GM21360 (cell line): ENCODE measurements at regions not wholly inside any gene's neighbourhood (a gene's known extent, or its start where the extent isn't known, plus 50 kb on each side); places are given as distances from the start of the nearest gene placed in this dataset.
"Not testable (repeated sequence)": the region's sequence is repeated elsewhere in the genome, so short reads cannot be mapped to it uniquely, and the experiment has no call there.

Experiments
- ATAC-seq: cut with Tn5 transposase; IDR thresholded peaks from one replicate; pipeline ENCODE4 v1.9.1; 2021; ENCODE audit warnings: mild to moderate bottlenecking, moderate library complexity; ENCODE audit not compliant: unreplicated experiment

- ATAC-seq, result no peak
Observed at GRCh38 chr13:110010404-110011138, 224.2 kb upstream of the IRS2 start.

- no peak for ATAC-seq
Observed at GRCh38 chr13:110008816-110009215, 222.4 kb upstream of the IRS2 start.

GRCh38 chr13:110006304-110006703 is 219.9 kb upstream of the IRS2 start:
- no peak for ATAC-seq

- ATAC-seq, result no peak
Observed at GRCh38 chr13:110005563-110005962, 219.2 kb upstream of the IRS2 start.

- no peak for ATAC-seq
Observed at GRCh38 chr13:110004814-110005213, 218.4 kb upstream of the IRS2 start.

GRCh38 chr13:110001670-110002275 is 215.4 kb upstream of the IRS2 start:
- no peak for ATAC-seq

- no peak for ATAC-seq
Observed at GRCh38 chr13:110000534-110001345, 214.4 kb upstream of the IRS2 start.

GRCh38 chr13:109999659-110000533 is 213.5 kb upstream of the IRS2 start:
- no peak for ATAC-seq

GRCh38 chr13:109998684-109999533 is 212.5 kb upstream of the IRS2 start:
- ATAC-seq, result no peak

- ATAC-seq, result no peak
Observed at GRCh38 chr13:109998037-109998436, 211.7 kb upstream of the IRS2 start.

GRCh38 chr13:109997056-109997595 is 210.7 kb upstream of the IRS2 start:
- not testable (repeated sequence) for ATAC-seq

GRCh38 chr13:109996404-109996960 is 210.1 kb upstream of the IRS2 start:
- ATAC-seq, result no peak

- no peak for ATAC-seq
Observed at GRCh38 chr13:109995578-109995977, 209.2 kb upstream of the IRS2 start.

GRCh38 chr13:109990296-109990695 is 203.9 kb upstream of the IRS2 start:
- ATAC-seq, result no peak

- no peak for ATAC-seq
Observed at GRCh38 chr13:109989686-109990085, 203.3 kb upstream of the IRS2 start.

- no peak for ATAC-seq
Observed at GRCh38 chr13:109989155-109989554, 202.8 kb upstream of the IRS2 start.

GRCh38 chr13:109986851-109987250 is 200.5 kb upstream of the IRS2 start:
- ATAC-seq, result no peak

GRCh38 chr13:109985871-109986450 is 199.6 kb upstream of the IRS2 start:
- ATAC-seq, result no peak

- ATAC-seq, result no peak
Observed at GRCh38 chr13:109983447-109983846, 197.1 kb upstream of the IRS2 start.
